Muscle of leg (tissue), 3 donors: ENCODE measurements at regions not wholly inside any gene's neighbourhood (a gene's known extent, or its start where the extent isn't known, plus 50 kb on each side); places are given as distances from the start of the nearest gene placed in this dataset.

ENCODE experiments used
- DNase-seq: peaks from one replicate; pipeline ENCODE4 v3.0.0; 2013
- H3K27ac ChIP-seq: one replicate; pipeline ENCODE4 v1.5.1; 2013; ENCODE audit warnings: mild to moderate bottlenecking, low read length, control low read depth
- H3K27me3 ChIP-seq: one replicate; pipeline ENCODE4 v1.6.1; 2013; ENCODE audit warnings: low read length; ENCODE audit not compliant: control insufficient read depth, insufficient read depth
- H3K36me3 ChIP-seq: one replicate; pipeline ENCODE4 v1.6.1; 2013; ENCODE audit warnings: low read length; ENCODE audit not compliant: control insufficient read depth, insufficient read depth
- H3K4me1 ChIP-seq: one replicate; pipeline ENCODE4 v1.6.1; 2013; ENCODE audit warnings: low read length; ENCODE audit not compliant: control insufficient read depth, insufficient read depth
- H3K4me3 ChIP-seq: one replicate; pipeline ENCODE4 v1.5.1; 2013; ENCODE audit warnings: low read length, control low read depth
- H3K9me3 ChIP-seq: replicated peaks from 2 replicates; pipeline ENCODE4 v1.6.1; 2013; ENCODE audit warnings: low read depth, low read length; ENCODE audit not compliant: control insufficient read depth
- WGBS: methylation state at CpG from one replicate; pipeline ENCODE4 v1.1.5; 2013; ENCODE audit warnings: missing lambda C conversion rate; ENCODE audit not compliant: insufficient coverage; 5-methylcytosine and 5-hydroxymethylcytosine counted together

GRCh38 chr5:92906798-92907376 is 674.1 kb downstream of the NR2F1-AS1 start:
- Histone ChIP-seq H3K4me1 (peaks cover 2% of the 10 kb centered on the region), H3K27ac (no peak overlapping the region), H3K4me3 (no peak overlapping the region), H3K9me3 (no peaks in the 10 kb centered on the region), H3K27me3 (no peaks in the 10 kb centered on the region), H3K36me3 (no peaks in the 10 kb centered on the region)
- DNase-seq, result no peak
- WGBS, result 100% methylated on average over 2 of the region's 6 CpGs

- Histone ChIP-seq H3K27ac (no peak overlapping the region), H3K9me3 (no peaks in the 10 kb centered on the region), H3K36me3 (no peaks in the 10 kb centered on the region), H3K4me3 (no peak overlapping the region), H3K4me1 (no peaks in the 10 kb centered on the region), H3K27me3 (no peaks in the 10 kb centered on the region)
- no peak for DNase-seq
- whole genome bisulfite sequencing, result no CpG with 5 or more reads among the region's 3 CpGs
Observed at GRCh38 chr5:92904021-92904420, 677.0 kb downstream of the NR2F1-AS1 start.

GRCh38 chr5:92899611-92900010 is 681.4 kb downstream of the NR2F1-AS1 start:
- no peak for DNase-seq
- Histone ChIP-seq H3K36me3 (no peaks in the 10 kb centered on the region), H3K27ac (no peak overlapping the region), H3K4me3 (no peak overlapping the region), H3K9me3 (no peaks in the 10 kb centered on the region), H3K4me1 (no peaks in the 10 kb centered on the region), H3K27me3 (no peaks in the 10 kb centered on the region)
- no CpG with 5 or more reads among the region's 4 CpGs for WGBS

GRCh38 chr5:92896722-92897121 is 684.3 kb downstream of the NR2F1-AS1 start:
- no peak overlapping the region for H3K27ac ChIP-seq
- no peaks in the 10 kb centered on the region for H3K27me3 ChIP-seq
- no peaks in the 10 kb centered on the region for H3K9me3 ChIP-seq
- no peak overlapping the region for H3K4me3 ChIP-seq
- no peaks in the 10 kb centered on the region for H3K4me1 ChIP-seq
- no peak for DNase-seq
- no peaks in the 10 kb centered on the region for H3K36me3 ChIP-seq

GRCh38 chr5:92890841-92891244 is 690.2 kb downstream of the NR2F1-AS1 start:
- Histone ChIP-seq H3K36me3 (no peaks in the 10 kb centered on the region), H3K4me3 (no peak overlapping the region), H3K27ac (no peak overlapping the region), H3K27me3 (no peaks in the 10 kb centered on the region), H3K4me1 (no peaks in the 10 kb centered on the region), H3K9me3 (peaks cover 2% of the 10 kb centered on the region)
- DNase-seq, result no peak
- no CpG with 5 or more reads among the region's 2 CpGs for WGBS

- Histone ChIP-seq H3K27me3 (no peaks in the 10 kb centered on the region), H3K36me3 (no peaks in the 10 kb centered on the region), H3K27ac (no peak overlapping the region), H3K4me3 (no peak overlapping the region), H3K9me3 (peaks cover 2% of the 10 kb centered on the region), H3K4me1 (no peaks in the 10 kb centered on the region)
- no peak for DNase-seq
- no CpG with 5 or more reads among the region's 1 CpG for WGBS
Observed at GRCh38 chr5:92889140-92889539, 691.9 kb downstream of the NR2F1-AS1 start.

- no peak overlapping the region for H3K4me3 ChIP-seq
- no peak for DNase-seq
- H3K36me3 ChIP-seq, result no peaks in the 10 kb centered on the region
- WGBS, result no CpG with 5 or more reads among the region's 2 CpGs
- peaks cover 2% of the 10 kb centered on the region for H3K9me3 ChIP-seq
- H3K27ac ChIP-seq, result no peak overlapping the region
- H3K27me3 ChIP-seq, result no peaks in the 10 kb centered on the region
- no peaks in the 10 kb centered on the region for H3K4me1 ChIP-seq
Observed at GRCh38 chr5:92887254-92887653, 693.8 kb downstream of the NR2F1-AS1 start.

- Histone ChIP-seq H3K9me3 (peaks cover 2% of the 10 kb centered on the region), H3K4me1 (no peaks in the 10 kb centered on the region), H3K4me3 (no peak overlapping the region), H3K27me3 (no peaks in the 10 kb centered on the region), H3K36me3 (no peaks in the 10 kb centered on the region), H3K27ac (no peak overlapping the region)
- no CpG with 5 or more reads among the region's 3 CpGs for WGBS
- DNase-seq, result no peak
Observed at GRCh38 chr5:92886751-92887150, 694.3 kb downstream of the NR2F1-AS1 start.

GRCh38 chr5:92885950-92886349 is 695.1 kb downstream of the NR2F1-AS1 start:
- no CpG with 5 or more reads among the region's 4 CpGs for WGBS
- Histone ChIP-seq H3K4me3 (no peak overlapping the region), H3K4me1 (no peaks in the 10 kb centered on the region), H3K36me3 (no peaks in the 10 kb centered on the region), H3K27me3 (no peaks in the 10 kb centered on the region), H3K9me3 (peaks cover 2% of the 10 kb centered on the region), H3K27ac (no peak overlapping the region)
- DNase-seq, result no peak

- H3K27ac ChIP-seq, result no peak overlapping the region
Observed at GRCh38 chr5:92884469-92884868, 696.5 kb downstream of the NR2F1-AS1 start.

More at GRCh38 chr5:92884469-92884868, 696.5 kb downstream of the NR2F1-AS1 start:
- H3K36me3 ChIP-seq, result no peaks in the 10 kb centered on the region
- no CpG with 5 or more reads among the region's 1 CpG for WGBS
- H3K27me3 ChIP-seq, result no peaks in the 10 kb centered on the region
- H3K9me3 ChIP-seq, result no peaks in the 10 kb centered on the region
- H3K4me3 ChIP-seq, result no peak overlapping the region
- no peak for DNase-seq
- H3K4me1 ChIP-seq, result no peaks in the 10 kb centered on the region
